ENCODE measurements at regions not wholly inside any gene's neighbourhood (a gene's known extent, or its start where the extent isn't known, plus 50 kb on each side); places are given as distances from the start of the nearest gene placed in this dataset.

GRCh38 chr20:20933142-20933958 lies 172.8 kb downstream of the LINC00237 start:
- DNase-seq, result no peak

GRCh38 chr20:20932156-20932555 lies 174.0 kb downstream of the LINC00237 start:
- DNase-seq, result no peak

GRCh38 chr20:20931632-20932031 lies 174.5 kb downstream of the LINC00237 start:
- DNase-seq, result no peak

- no peak for DNase-seq
Observed at GRCh38 chr20:20931024-20931423, 175.1 kb downstream of the LINC00237 start.

- no peak for DNase-seq
Observed at GRCh38 chr20:20930500-20930899, 175.7 kb downstream of the LINC00237 start.

- no peak for DNase-seq
Observed at GRCh38 chr20:20929341-20929740, 176.8 kb downstream of the LINC00237 start.

- DNase-seq, result no peak
Observed at GRCh38 chr20:20926222-20926905, 179.8 kb downstream of the LINC00237 start.

- DNase-seq, result no peak
Observed at GRCh38 chr20:20920433-20920832, 185.7 kb downstream of the LINC00237 start.

GRCh38 chr20:20915844-20916243 lies 190.3 kb downstream of the LINC00237 start:
- DNase-seq, result no peak

GRCh38 chr20:20904501-20904831 lies 192.0 kb upstream of the RALGAPA2 start:
- no peak for DNase-seq

- no peak for DNase-seq
Observed at GRCh38 chr20:20903773-20904500, 191.5 kb upstream of the RALGAPA2 start.

GRCh38 chr20:20897922-20898321 lies 185.5 kb upstream of the RALGAPA2 start:
- no peak for DNase-seq

- DNase-seq, result no peak
Observed at GRCh38 chr20:20897145-20897544, 184.7 kb upstream of the RALGAPA2 start.

- no peak for DNase-seq
Observed at GRCh38 chr20:20896606-20897005, 184.2 kb upstream of the RALGAPA2 start.

- no peak for DNase-seq
Observed at GRCh38 chr20:20895537-20895936, 183.1 kb upstream of the RALGAPA2 start.

GRCh38 chr20:20894753-20895152 lies 182.3 kb upstream of the RALGAPA2 start:
- DNase-seq, result no peak

- no peak for DNase-seq
Observed at GRCh38 chr20:20894280-20894679, 181.8 kb upstream of the RALGAPA2 start.

- no peak for DNase-seq
Observed at GRCh38 chr20:20892328-20892727, 179.9 kb upstream of the RALGAPA2 start.

GRCh38 chr20:20890751-20891150 lies 178.3 kb upstream of the RALGAPA2 start:
- no peak for DNase-seq

- no peak for DNase-seq
Observed at GRCh38 chr20:20888936-20889335, 176.5 kb upstream of the RALGAPA2 start.

- DNase-seq, result no peak
Observed at GRCh38 chr20:20888266-20888656, 175.8 kb upstream of the RALGAPA2 start.

GRCh38 chr20:20887593-20888265 lies 175.3 kb upstream of the RALGAPA2 start:
- DNase-seq, result no peak

GRCh38 chr20:20881808-20882207 lies 169.4 kb upstream of the RALGAPA2 start:
- DNase-seq, result no peak
